GM23248 (cell line): ENCODE measurements at regions not wholly inside any gene's neighbourhood (a gene's known extent, or its start where the extent isn't known, plus 50 kb on each side); places are given as distances from the start of the nearest gene placed in this dataset.

ENCODE experiments used
- DNase-seq: peaks from one replicate; pipeline ENCODE4 v3.0.0-alpha.2; 2015
- H2AFZ ChIP-seq: fragments of 200-600 bp; sonication (generic); 2 replicates; pipeline ENCODE4 v1.6.1; 2016; ENCODE audit warnings: antibody characterized with exemption
- H3F3A ChIP-seq: fragments of 200-600 bp; sonication (generic); 2 replicates; pipeline ENCODE4 v1.6.1; 2016; ENCODE audit warnings: mild to moderate bottlenecking, antibody characterized with exemption, mixed run types; ENCODE audit not compliant: insufficient read depth
- H3K27ac ChIP-seq: fragments of 200-600 bp; sonication (generic); 2 replicates; pipeline ENCODE4 v1.5.1; 2016; ENCODE audit warnings: mild to moderate bottlenecking
- H3K27me3 ChIP-seq: fragments of 200-600 bp; sonication (generic); replicated peaks from 2 replicates; pipeline ENCODE4 v1.6.1; 2016; ENCODE audit warnings: mild to moderate bottlenecking; ENCODE audit not compliant: insufficient read depth
- H3K36me3 ChIP-seq: fragments of 200-600 bp; sonication (generic); 2 replicates; pipeline ENCODE4 v1.6.1; 2016; ENCODE audit warnings: low read depth, mild to moderate bottlenecking
- H3K4me1 ChIP-seq: fragments of 200-600 bp; sonication (generic); 2 replicates; pipeline ENCODE4 v1.6.1; 2016; ENCODE audit warnings: mild to moderate bottlenecking; ENCODE audit not compliant: insufficient read depth
- H3K4me2 ChIP-seq: fragments of 200-600 bp; sonication (generic); one replicate; pipeline ENCODE4 v1.6.1; 2016; ENCODE audit warnings: mild to moderate bottlenecking; ENCODE audit not compliant: unreplicated experiment
- H3K4me3 ChIP-seq: fragments of 200-600 bp; sonication (generic); 2 replicates; pipeline ENCODE4 v1.5.1; 2016; ENCODE audit warnings: mild to moderate bottlenecking
- H3K79me2 ChIP-seq: fragments of 200-600 bp; sonication (generic); 2 replicates; pipeline ENCODE4 v1.6.1; 2016; ENCODE audit warnings: mild to moderate bottlenecking; ENCODE audit not compliant: insufficient read depth
- H3K9ac ChIP-seq: fragments of 200-600 bp; sonication (generic); 2 replicates; pipeline ENCODE4 v1.6.1; 2016; ENCODE audit warnings: mild to moderate bottlenecking
- H3K9me2 ChIP-seq: fragments of 200-600 bp; sonication (generic); 2 replicates; pipeline ENCODE4 v1.6.1; 2016; ENCODE audit warnings: mixed run types, mild to moderate bottlenecking, moderate library complexity; ENCODE audit not compliant: insufficient read depth
- H3K9me3 ChIP-seq: fragments of 200-600 bp; sonication (generic); one replicate; pipeline ENCODE4 v1.6.1; 2017; ENCODE audit warnings: low read depth
- H4K20me1 ChIP-seq: fragments of 200-600 bp; sonication (generic); 2 replicates; pipeline ENCODE4 v1.6.0; 2016; ENCODE audit not compliant: insufficient read depth
- EZH2 ChIP-seq: fragments of 200-600 bp; sonication (generic); IDR thresholded peaks from 2 replicates; pipeline ENCODE4 v1.6.1; 2018; ENCODE audit warnings: antibody characterized with exemption, mild to moderate bottlenecking; ENCODE audit not compliant: insufficient read depth, poor library complexity, severe bottlenecking
- EZH2phosphoT487 ChIP-seq: fragments of 200-600 bp; sonication (generic); IDR thresholded peaks from 2 replicates; pipeline ENCODE4 v1.6.1; 2018; ENCODE audit warnings: antibody characterized with exemption, moderate library complexity, mild to moderate bottlenecking, low read depth; ENCODE audit not compliant: insufficient read depth
- WGBS, 2 experiments: methylation state at CpG; one replicate each; pipeline ENCODE4 v1.1.6; 2015 to 2017; ENCODE audit warnings: low lambda C conversion rate in 2 of 2, low coverage in 1 of 2; ENCODE audit errors: missing lambda C conversion rate in 2 of 2; 5-methylcytosine and 5-hydroxymethylcytosine counted together
- in situ Hi-C: fragments of 300-500 bp; cut with MboI; formaldehyde crosslinking; loops from 2 replicates; pipeline ENCODE4 v1.15.0; 2020

DNA sequence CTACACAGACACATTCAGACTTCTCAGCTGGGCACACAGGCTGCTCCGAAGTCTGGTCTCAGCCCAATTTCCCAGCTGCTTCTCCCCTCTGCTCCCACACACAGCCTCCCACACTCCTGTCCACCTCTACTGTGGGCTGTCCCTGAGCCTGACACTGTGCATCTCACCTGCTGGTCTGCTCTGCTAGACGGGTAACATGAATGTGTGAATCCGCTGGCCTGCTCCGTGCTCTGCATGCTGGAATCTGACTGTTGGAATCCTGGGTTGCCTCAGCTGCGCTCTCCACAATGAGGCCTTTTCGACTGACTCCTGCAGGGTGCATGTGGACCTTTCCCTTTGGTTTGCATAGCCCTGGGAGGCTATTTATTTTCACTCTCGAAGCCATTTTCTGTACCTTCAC, 489.5 kb upstream of the B3GAT1 start:
- H3K4me1 ChIP-seq, result no peaks in the 10 kb centered on the region
- H3K36me3 ChIP-seq, result no peaks in the 10 kb centered on the region
- no peak overlapping the region for H3K4me3 ChIP-seq
- no peak overlapping the region for H3K4me2 ChIP-seq
- H3K9me3 ChIP-seq, result no peaks in the 10 kb centered on the region
- DNase-seq, result no peak
- TF ChIP-seq EZH2phosphoT487 (no peak), EZH2 (no peak)
- H3K79me2 ChIP-seq, result no peaks in the 10 kb centered on the region
- no peaks in the 10 kb centered on the region for H4K20me1 ChIP-seq
- in situ Hi-C loops, result no loop called here
- H3F3A ChIP-seq, result no peaks in the 10 kb centered on the region
- H3K27ac ChIP-seq, result no peak overlapping the region
- no peak overlapping the region for H3K9ac ChIP-seq
- no peak overlapping the region for H2AFZ ChIP-seq
- 16 to 19% methylated on average over 7 of the region's 7 CpGs for WGBS, 2 experiments
- H3K27me3 ChIP-seq, result no peaks in the 10 kb centered on the region
- no peaks in the 10 kb centered on the region for H3K9me2 ChIP-seq

- DNase-seq, result no peak
- Histone ChIP-seq H3K9me3 (no peaks in the 10 kb centered on the region), H3K9me2 (no peaks in the 10 kb centered on the region), H4K20me1 (no peaks in the 10 kb centered on the region), H2AFZ (no peak overlapping the region), H3K4me1 (no peaks in the 10 kb centered on the region), H3K79me2 (no peaks in the 10 kb centered on the region), H3K27me3 (no peaks in the 10 kb centered on the region), H3F3A (no peaks in the 10 kb centered on the region), H3K27ac (no peak overlapping the region), H3K36me3 (no peaks in the 10 kb centered on the region), H3K4me3 (no peak overlapping the region), H3K4me2 (no peak overlapping the region), H3K9ac (no peak overlapping the region)
- WGBS, 2 experiments, result 18 to 19% methylated on average over 13 of the region's 13 CpGs
- TF ChIP-seq EZH2phosphoT487 (no peak), EZH2 (no peak)
- in situ Hi-C loops, result no loop called here
Measured at GRCh38 chr11:134893810-134894685, 482.0 kb upstream of the B3GAT1 start.

DNA sequence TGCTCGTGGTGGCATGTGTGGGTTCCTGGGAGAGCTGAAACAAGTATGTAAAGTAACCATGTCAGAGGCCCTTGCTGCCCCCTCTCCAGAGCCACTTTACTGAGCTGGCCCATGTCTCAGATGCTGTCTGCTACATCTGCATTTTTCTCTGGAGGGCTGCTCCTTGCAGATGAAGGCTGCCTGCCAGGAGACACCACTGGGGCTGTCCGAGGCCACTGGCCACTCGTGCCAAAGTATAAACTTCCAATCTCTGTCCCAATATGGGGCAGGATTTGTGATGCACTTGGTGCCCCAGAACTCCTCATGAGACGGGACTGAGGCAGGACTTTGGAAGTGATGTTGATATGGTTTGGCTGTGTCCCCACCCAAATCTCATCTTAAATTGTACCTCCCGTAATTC, 478.4 kb upstream of the B3GAT1 start:
- Histone ChIP-seq H2AFZ (no peak overlapping the region), H3K27ac (no peak overlapping the region), H3K36me3 (no peaks in the 10 kb centered on the region), H3K79me2 (no peaks in the 10 kb centered on the region), H3K4me3 (no peak overlapping the region), H3F3A (no peaks in the 10 kb centered on the region), H3K9me2 (no peaks in the 10 kb centered on the region), H3K4me1 (no peaks in the 10 kb centered on the region), H3K27me3 (no peaks in the 10 kb centered on the region), H4K20me1 (no peaks in the 10 kb centered on the region), H3K9ac (no peak overlapping the region), H3K9me3 (no peaks in the 10 kb centered on the region), H3K4me2 (no peak overlapping the region)
- in situ Hi-C loops, result no loop called here
- no peak for TF ChIP-seq EZH2
- TF ChIP-seq EZH2phosphoT487, result no peak
- no peak for DNase-seq
- 5 to 10% methylated on average over 5 of the region's 5 CpGs for whole genome bisulfite sequencing, 2 experiments

GRCh38 chr11:134889832-134890231, 477.8 kb upstream of the B3GAT1 start:
- H3K79me2 ChIP-seq, result no peaks in the 10 kb centered on the region
- no peak overlapping the region for H3K9ac ChIP-seq
- H3K9me3 ChIP-seq, result no peaks in the 10 kb centered on the region
- H3K27me3 ChIP-seq, result no peaks in the 10 kb centered on the region
- H3K4me3 ChIP-seq, result no peak overlapping the region
- H3F3A ChIP-seq, result no peaks in the 10 kb centered on the region
- H4K20me1 ChIP-seq, result no peaks in the 10 kb centered on the region
- H3K4me1 ChIP-seq, result no peaks in the 10 kb centered on the region
- H3K36me3 ChIP-seq, result no peaks in the 10 kb centered on the region
- in situ Hi-C loops, result no loop called here
- H3K9me2 ChIP-seq, result no peaks in the 10 kb centered on the region
- no peak overlapping the region for H3K27ac ChIP-seq
- no peak for DNase-seq
- TF ChIP-seq EZH2 (no peak), EZH2phosphoT487 (no peak)
- H3K4me2 ChIP-seq, result no peak overlapping the region
- H2AFZ ChIP-seq, result no peak overlapping the region
- WGBS, 2 experiments, result 30% methylated on average over 6 of the region's 6 CpGs

DNA sequence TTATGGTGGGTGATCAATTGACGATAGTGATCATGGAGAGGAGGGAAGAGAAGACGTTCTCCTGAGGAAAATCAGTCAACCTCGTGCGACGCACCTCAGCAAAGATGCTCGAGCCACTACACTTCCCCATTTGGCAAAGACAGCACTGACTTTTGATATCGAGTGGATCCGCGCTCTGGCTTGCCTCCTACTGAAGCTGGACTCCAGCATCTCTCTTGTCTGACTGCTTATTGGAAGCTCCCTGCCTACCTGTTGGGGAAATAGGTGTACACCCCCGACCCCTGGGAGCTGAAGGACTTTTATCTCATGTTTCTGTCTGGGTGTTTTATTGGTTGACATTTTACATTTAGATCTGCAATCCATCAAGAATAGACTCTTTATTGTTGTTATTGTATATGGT, 476.8 kb upstream of the B3GAT1 start:
- Histone ChIP-seq H3K27me3 (no peaks in the 10 kb centered on the region), H3K9me3 (no peaks in the 10 kb centered on the region), H3K4me3 (no peak overlapping the region), H2AFZ (no peak overlapping the region), H3K27ac (no peak overlapping the region), H3K9ac (no peak overlapping the region), H3K79me2 (no peaks in the 10 kb centered on the region), H3F3A (no peaks in the 10 kb centered on the region), H3K4me2 (no peak overlapping the region), H4K20me1 (no peaks in the 10 kb centered on the region), H3K9me2 (no peaks in the 10 kb centered on the region), H3K36me3 (no peaks in the 10 kb centered on the region), H3K4me1 (no peaks in the 10 kb centered on the region)
- WGBS, 2 experiments, result 34 to 41% methylated on average over 10 of the region's 10 CpGs
- no peak for DNase-seq
- in situ Hi-C loops, result no loop called here
- TF ChIP-seq EZH2phosphoT487 (no peak), EZH2 (no peak)
